Smooth muscle cell (in vitro differentiated cells): ENCODE measurements at regions not wholly inside any gene's neighbourhood (a gene's known extent, or its start where the extent isn't known, plus 50 kb on each side); places are given as distances from the start of the nearest gene placed in this dataset.

Experiments used
- DNase-seq: peaks from one replicate; lab custom pipeline; 2025; ENCODE audit not compliant: unreplicated experiment; lab: John Stamatoyannopoulos, UW
- H2AFZ ChIP-seq: fragments of 200-600 bp; sonication (generic); 2 replicates; pipeline ENCODE4 v1.6.0; 2016; ENCODE audit warnings: antibody characterized with exemption, low read depth, mild to moderate bottlenecking
- H3F3A ChIP-seq: fragments of 200-600 bp; sonication (generic); 2 replicates; pipeline ENCODE4 v1.6.0; 2017; ENCODE audit warnings: antibody characterized with exemption, low read depth
- H3K27ac ChIP-seq: fragments of 200-600 bp; sonication (generic); 2 replicates; pipeline ENCODE4 v1.5.1; 2016; ENCODE audit warnings: low read depth, mild to moderate bottlenecking
- H3K27me3 ChIP-seq: fragments of 200-600 bp; sonication (generic); 2 replicates; pipeline ENCODE4 v1.6.1; 2016; ENCODE audit warnings: low read depth, mild to moderate bottlenecking
- H3K36me3 ChIP-seq: fragments of 200-600 bp; sonication (generic); 2 replicates; pipeline ENCODE4 v1.5.1; 2016; ENCODE audit warnings: low read depth
- H3K4me1 ChIP-seq: fragments of 200-600 bp; sonication (generic); 2 replicates; pipeline ENCODE4 v1.5.1; 2016; ENCODE audit warnings: low read depth
- H3K4me2 ChIP-seq: fragments of 200-600 bp; sonication (generic); 2 replicates; pipeline ENCODE4 v1.6.0; 2016; ENCODE audit warnings: mild to moderate bottlenecking
- H3K4me3 ChIP-seq: fragments of 200-600 bp; sonication (generic); 2 replicates; pipeline ENCODE4 v1.5.1; 2016; ENCODE audit warnings: mild to moderate bottlenecking
- H3K79me2 ChIP-seq: fragments of 200-600 bp; sonication (generic); 2 replicates; pipeline ENCODE4 v1.6.0; 2016; ENCODE audit warnings: low read depth, mild to moderate bottlenecking
- H3K9ac ChIP-seq: fragments of 200-600 bp; sonication (generic); 2 replicates; pipeline ENCODE4 v1.6.0; 2016; ENCODE audit warnings: low read depth
- H3K9me3 ChIP-seq: fragments of 200-600 bp; sonication (generic); replicated peaks from 2 replicates; pipeline ENCODE4 v1.5.1; 2016; ENCODE audit warnings: low read depth
- H4K20me1 ChIP-seq: fragments of 200-600 bp; sonication (generic); 2 replicates; pipeline ENCODE4 v1.6.0; 2016; ENCODE audit warnings: low read depth
- WGBS: methylation state at CpG from one replicate; pipeline ENCODE4 v1.1.7; 2016; ENCODE audit warnings: low lambda C conversion rate; 5-methylcytosine and 5-hydroxymethylcytosine counted together
- TF ChIP-seq, protein P1 (sequence below): fragments of 200-600 bp; sonication (generic); IDR thresholded peaks from 2 replicates; pipeline ENCODE4 v1.5.1; 2017; ENCODE audit warnings: borderline replicate concordance, mild to moderate bottlenecking, antibody characterized with exemption; ENCODE audit not compliant: insufficient read depth, poor library complexity, severe bottlenecking

- H3K79me2 ChIP-seq: no peaks in the 10 kb centered on the region
- TF ChIP-seq, protein P1, sequence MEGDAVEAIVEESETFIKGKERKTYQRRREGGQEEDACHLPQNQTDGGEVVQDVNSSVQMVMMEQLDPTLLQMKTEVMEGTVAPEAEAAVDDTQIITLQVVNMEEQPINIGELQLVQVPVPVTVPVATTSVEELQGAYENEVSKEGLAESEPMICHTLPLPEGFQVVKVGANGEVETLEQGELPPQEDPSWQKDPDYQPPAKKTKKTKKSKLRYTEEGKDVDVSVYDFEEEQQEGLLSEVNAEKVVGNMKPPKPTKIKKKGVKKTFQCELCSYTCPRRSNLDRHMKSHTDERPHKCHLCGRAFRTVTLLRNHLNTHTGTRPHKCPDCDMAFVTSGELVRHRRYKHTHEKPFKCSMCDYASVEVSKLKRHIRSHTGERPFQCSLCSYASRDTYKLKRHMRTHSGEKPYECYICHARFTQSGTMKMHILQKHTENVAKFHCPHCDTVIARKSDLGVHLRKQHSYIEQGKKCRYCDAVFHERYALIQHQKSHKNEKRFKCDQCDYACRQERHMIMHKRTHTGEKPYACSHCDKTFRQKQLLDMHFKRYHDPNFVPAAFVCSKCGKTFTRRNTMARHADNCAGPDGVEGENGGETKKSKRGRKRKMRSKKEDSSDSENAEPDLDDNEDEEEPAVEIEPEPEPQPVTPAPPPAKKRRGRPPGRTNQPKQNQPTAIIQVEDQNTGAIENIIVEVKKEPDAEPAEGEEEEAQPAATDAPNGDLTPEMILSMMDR: no peak
- H3K36me3 ChIP-seq: no peaks in the 10 kb centered on the region
- H4K20me1 ChIP-seq: no peaks in the 10 kb centered on the region
- no peaks in the 10 kb centered on the region for H3F3A ChIP-seq
- no peak overlapping the region for H3K4me3 ChIP-seq
- no peak overlapping the region for H3K27ac ChIP-seq
- H2AFZ ChIP-seq: no peak overlapping the region
- H3K4me1 ChIP-seq: no peaks in the 10 kb centered on the region
- DNase-seq: no peak
- peaks cover 6% of the 10 kb centered on the region for H3K9me3 ChIP-seq
- no peak overlapping the region for H3K4me2 ChIP-seq
- H3K27me3 ChIP-seq: peaks cover 15% of the 10 kb centered on the region
- H3K9ac ChIP-seq: no peak overlapping the region
These were observed 70.9 kb upstream of the BHLHE23 start for GRCh38 chr20:63077705-63078104.

GRCh38 chr20:63076421-63076820, 69.7 kb upstream of the BHLHE23 start:
- Histone ChIP-seq H3K4me1 (no peaks in the 10 kb centered on the region), H3K9ac (no peak overlapping the region), H3F3A (no peaks in the 10 kb centered on the region), H3K4me3 (no peak overlapping the region), H3K9me3 (peaks cover 6% of the 10 kb centered on the region), H3K79me2 (no peaks in the 10 kb centered on the region), H3K4me2 (no peak overlapping the region), H3K27me3 (peaks cover 28% of the 10 kb centered on the region), H2AFZ (no peak overlapping the region), H3K27ac (no peak overlapping the region), H4K20me1 (no peaks in the 10 kb centered on the region), H3K36me3 (no peaks in the 10 kb centered on the region)
- WGBS: 85% methylated on average over 5 of the region's 5 CpGs
- DNase-seq: no peak
- TF ChIP-seq, protein P1: no peak

GRCh38 chr20:63074631-63075030, 67.9 kb upstream of the BHLHE23 start:
- H4K20me1 ChIP-seq: no peaks in the 10 kb centered on the region
- H3K4me3 ChIP-seq: no peak overlapping the region
- H3F3A ChIP-seq: no peaks in the 10 kb centered on the region
- peaks cover 39% of the 10 kb centered on the region for H3K27me3 ChIP-seq
- peaks cover 6% of the 10 kb centered on the region for H3K9me3 ChIP-seq
- no peak overlapping the region for H3K27ac ChIP-seq
- 74% methylated on average over 9 of the region's 9 CpGs for WGBS
- H3K79me2 ChIP-seq: no peaks in the 10 kb centered on the region
- no peak for DNase-seq
- no peak overlapping the region for H3K9ac ChIP-seq
- TF ChIP-seq, protein P1: no peak
- H2AFZ ChIP-seq: no peak overlapping the region
- H3K4me2 ChIP-seq: no peak overlapping the region
- H3K4me1 ChIP-seq: no peaks in the 10 kb centered on the region
- H3K36me3 ChIP-seq: no peaks in the 10 kb centered on the region

- no peak overlapping the region for H3K4me3 ChIP-seq
- H3K4me2 ChIP-seq: no peak overlapping the region
- H3F3A ChIP-seq: no peaks in the 10 kb centered on the region
- no peak for DNase-seq
- H2AFZ ChIP-seq: no peak overlapping the region
- no peak overlapping the region for H3K9ac ChIP-seq
- H4K20me1 ChIP-seq: no peaks in the 10 kb centered on the region
- H3K9me3 ChIP-seq: peaks cover 6% of the 10 kb centered on the region
- H3K36me3 ChIP-seq: no peaks in the 10 kb centered on the region
- H3K79me2 ChIP-seq: no peaks in the 10 kb centered on the region
- TF ChIP-seq, protein P1: no peak
- no peaks in the 10 kb centered on the region for H3K4me1 ChIP-seq
- no peak overlapping the region for H3K27ac ChIP-seq
- WGBS: 91% methylated on average over 9 of the region's 9 CpGs
- H3K27me3 ChIP-seq: peaks cover 39% of the 10 kb centered on the region
These were observed 67.4 kb upstream of the BHLHE23 start for GRCh38 chr20:63074182-63074581.
